Neural progenitor cell (in vitro differentiated cells): ENCODE measurements at regions not wholly inside any gene's neighbourhood (a gene's known extent, or its start where the extent isn't known, plus 50 kb on each side); places are given as distances from the start of the nearest gene placed in this dataset.

ENCODE experiments used
- CTCF ChIP-seq: fragments of 200-600 bp; sonication (generic); IDR thresholded peaks from 2 replicates; pipeline ENCODE4 v1.5.1; 2017; ENCODE audit warnings: antibody characterized with exemption, mild to moderate bottlenecking
- EZH2phosphoT487 ChIP-seq: fragments of 200-600 bp; sonication (generic); IDR thresholded peaks from 2 replicates; pipeline ENCODE4 v1.6.1; 2017; ENCODE audit warnings: antibody characterized with exemption

- TF ChIP-seq CTCF, result no peak
- TF ChIP-seq EZH2phosphoT487, result no peak
Measured at GRCh38 chr3:173216063-173216462, 75.0 kb upstream of the SPATA16 start.
